WERI-Rb-1 (cell line): ENCODE measurements at regions not wholly inside any gene's neighbourhood (a gene's known extent, or its start where the extent isn't known, plus 50 kb on each side); places are given as distances from the start of the nearest gene placed in this dataset.

Experiments used
- DNase-seq: peaks from one replicate; pipeline ENCODE4 v3.0.0-alpha.2; 2020
- H3K27ac ChIP-seq: fragments of 250-450 bp; sonication (Bioruptor Pico); 2 replicates; pipeline ENCODE4 v1.5.1; 2020; ENCODE audit warnings: mild to moderate bottlenecking, moderate library complexity
- H3K27me3 ChIP-seq: fragments of 250-450 bp; sonication (Bioruptor Pico); 2 replicates; pipeline ENCODE4 v1.5.1; 2021; ENCODE audit warnings: mild to moderate bottlenecking, low read depth, moderate library complexity; ENCODE audit not compliant: insufficient read depth, severe bottlenecking
- H3K36me3 ChIP-seq: fragments of 250-450 bp; sonication (Bioruptor Pico); 2 replicates; pipeline ENCODE4 v1.5.1; 2020; ENCODE audit warnings: mild to moderate bottlenecking, moderate library complexity
- H3K4me3 ChIP-seq: 2 replicates; pipeline ENCODE4 v1.5.1; 2011; ENCODE audit warnings: low read depth, mild to moderate bottlenecking, control low read depth, low read length
- H3K9me3 ChIP-seq: fragments of 250-450 bp; sonication (Bioruptor Pico); 2 replicates; pipeline ENCODE4 v1.5.1; 2021; ENCODE audit warnings: mild to moderate bottlenecking, moderate library complexity; ENCODE audit not compliant: severe bottlenecking
- TF ChIP-seq, protein P1 (sequence below): IDR thresholded peaks from 2 replicates; pipeline ENCODE4 v1.5.1; 2011; ENCODE audit warnings: low read depth, mild to moderate bottlenecking, control low read depth, inconsistent platforms, low read length

DNA sequence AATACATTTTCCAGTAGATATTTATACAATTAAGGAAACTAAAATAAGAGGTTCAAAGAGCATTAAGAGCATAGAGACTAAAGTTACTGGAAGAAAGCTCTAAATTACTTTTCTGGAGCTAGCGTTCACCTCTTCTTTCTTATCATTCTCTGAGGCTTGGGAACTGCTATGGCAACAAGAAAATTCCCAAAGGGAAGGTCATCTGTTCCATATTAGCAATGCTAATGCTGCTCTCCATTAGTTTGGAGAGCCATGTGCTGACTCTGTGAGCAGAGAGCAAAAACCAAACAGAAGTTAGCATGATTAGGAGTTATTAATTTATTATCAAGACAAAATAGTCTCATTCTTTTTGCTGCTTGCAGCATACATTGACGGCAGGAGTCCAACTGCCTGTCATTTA lies 143.1 kb upstream of the SLC16A7 start:
- no peak for DNase-seq
- TF ChIP-seq, protein P1, sequence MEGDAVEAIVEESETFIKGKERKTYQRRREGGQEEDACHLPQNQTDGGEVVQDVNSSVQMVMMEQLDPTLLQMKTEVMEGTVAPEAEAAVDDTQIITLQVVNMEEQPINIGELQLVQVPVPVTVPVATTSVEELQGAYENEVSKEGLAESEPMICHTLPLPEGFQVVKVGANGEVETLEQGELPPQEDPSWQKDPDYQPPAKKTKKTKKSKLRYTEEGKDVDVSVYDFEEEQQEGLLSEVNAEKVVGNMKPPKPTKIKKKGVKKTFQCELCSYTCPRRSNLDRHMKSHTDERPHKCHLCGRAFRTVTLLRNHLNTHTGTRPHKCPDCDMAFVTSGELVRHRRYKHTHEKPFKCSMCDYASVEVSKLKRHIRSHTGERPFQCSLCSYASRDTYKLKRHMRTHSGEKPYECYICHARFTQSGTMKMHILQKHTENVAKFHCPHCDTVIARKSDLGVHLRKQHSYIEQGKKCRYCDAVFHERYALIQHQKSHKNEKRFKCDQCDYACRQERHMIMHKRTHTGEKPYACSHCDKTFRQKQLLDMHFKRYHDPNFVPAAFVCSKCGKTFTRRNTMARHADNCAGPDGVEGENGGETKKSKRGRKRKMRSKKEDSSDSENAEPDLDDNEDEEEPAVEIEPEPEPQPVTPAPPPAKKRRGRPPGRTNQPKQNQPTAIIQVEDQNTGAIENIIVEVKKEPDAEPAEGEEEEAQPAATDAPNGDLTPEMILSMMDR, result no peak

GRCh38 chr12:59452259-59452658 lies 143.6 kb upstream of the SLC16A7 start:
- Histone ChIP-seq H3K27ac (no peak overlapping the region), H3K27me3 (no peaks in the 10 kb centered on the region), H3K4me3 (no peak overlapping the region), H3K36me3 (no peaks in the 10 kb centered on the region), H3K9me3 (no peaks in the 10 kb centered on the region)
- TF ChIP-seq, protein P1, result no peak
- no peak for DNase-seq

More for the DNA sequence above, 143.1 kb upstream of the SLC16A7 start:
- no peaks in the 10 kb centered on the region for H3K27me3 ChIP-seq
- no peaks in the 10 kb centered on the region for H3K36me3 ChIP-seq
- no peaks in the 10 kb centered on the region for H3K9me3 ChIP-seq
- H3K27ac ChIP-seq, result no peak overlapping the region
- H3K4me3 ChIP-seq, result no peak overlapping the region

DNA sequence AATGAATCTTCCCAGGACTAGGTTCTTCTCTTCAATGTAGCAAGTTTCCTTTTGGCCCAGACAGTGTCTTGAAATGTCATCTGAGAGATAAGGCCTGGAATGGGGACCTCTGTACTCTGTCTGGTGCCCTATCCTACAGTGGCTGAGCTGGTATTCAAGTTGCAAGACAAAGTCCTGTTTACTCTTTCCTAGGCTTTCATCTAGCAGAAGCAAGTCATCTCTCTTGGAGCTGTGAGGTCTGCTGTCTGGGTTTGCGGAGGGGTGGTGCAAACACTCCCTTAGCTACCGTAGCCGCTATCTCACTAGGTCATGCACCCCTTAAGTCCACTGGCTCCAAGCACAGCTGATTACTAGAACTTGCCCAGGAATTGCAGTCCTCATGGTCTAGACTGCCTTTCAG lies 149.7 kb upstream of the SLC16A7 start:
- no peak overlapping the region for H3K27ac ChIP-seq
- H3K4me3 ChIP-seq, result no peak overlapping the region
- DNase-seq, result no peak
- no peaks in the 10 kb centered on the region for H3K27me3 ChIP-seq
- no peaks in the 10 kb centered on the region for H3K36me3 ChIP-seq
- TF ChIP-seq, protein P1, result no peak
- H3K9me3 ChIP-seq, result no peaks in the 10 kb centered on the region

GRCh38 chr12:59444932-59445331 lies 150.9 kb upstream of the SLC16A7 start:
- peak; percentile 8 for DNase-seq
- TF ChIP-seq, protein P1, result no peak
- Histone ChIP-seq H3K4me3 (no peak overlapping the region), H3K27ac (no peak overlapping the region), H3K27me3 (no peaks in the 10 kb centered on the region), H3K36me3 (no peaks in the 10 kb centered on the region), H3K9me3 (no peaks in the 10 kb centered on the region)

GRCh38 chr12:59432057-59432456 lies 163.8 kb upstream of the SLC16A7 start:
- Histone ChIP-seq H3K36me3 (no peaks in the 10 kb centered on the region), H3K9me3 (no peaks in the 10 kb centered on the region), H3K4me3 (no peak overlapping the region), H3K27ac (no peak overlapping the region), H3K27me3 (no peaks in the 10 kb centered on the region)
- no peak for DNase-seq
- TF ChIP-seq, protein P1, result no peak

DNA sequence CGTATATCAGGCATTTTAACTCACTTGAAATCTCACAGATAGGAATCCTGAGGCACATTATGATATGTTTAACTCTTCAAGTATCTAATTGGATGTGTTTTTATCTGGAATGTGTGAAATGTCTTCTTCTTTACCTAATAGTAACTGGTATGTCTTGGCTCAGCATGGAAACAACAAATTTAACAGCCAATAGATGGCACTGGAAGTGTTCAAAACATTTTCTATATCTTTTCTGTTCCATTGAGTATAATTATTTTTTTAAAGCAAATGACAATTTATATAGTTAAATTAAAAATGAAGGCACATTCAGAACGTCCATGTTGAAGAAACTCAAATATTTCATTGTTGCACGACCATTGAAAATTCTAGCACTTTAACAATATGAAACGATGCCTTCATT lies 164.6 kb upstream of the SLC16A7 start:
- TF ChIP-seq, protein P1, result no peak
- DNase-seq, result no peak
- no peak overlapping the region for H3K4me3 ChIP-seq
- no peaks in the 10 kb centered on the region for H3K36me3 ChIP-seq
- no peaks in the 10 kb centered on the region for H3K9me3 ChIP-seq
- no peaks in the 10 kb centered on the region for H3K27me3 ChIP-seq
- H3K27ac ChIP-seq, result no peak overlapping the region
